Endothelial cell of hepatic sinusoid (primary cell): ENCODE measurements at regions not wholly inside any gene's neighbourhood (a gene's known extent, or its start where the extent isn't known, plus 50 kb on each side); places are given as distances from the start of the nearest gene placed in this dataset.

Experiments used
- in situ Hi-C: cut with HindIII; loops from 2 replicates; pipeline ENCODE4 v1.10.0; 2017; ENCODE audit warnings: low sequenced_read_pairs

- in situ Hi-C loops, result no loop called here
Measured at GRCh38 chr6:169887529-169888140, 136.2 kb downstream of the ERMARD start.

- in situ Hi-C loops, result no loop called here
Measured at GRCh38 chr6:169886631-169887227, 135.3 kb downstream of the ERMARD start.

GRCh38 chr6:169885831-169886230, 134.4 kb downstream of the ERMARD start:
- in situ Hi-C loops, result no loop called here

GRCh38 chr6:169885131-169885530, 133.7 kb downstream of the ERMARD start:
- in situ Hi-C loops, result no loop called here

- in situ Hi-C loops, result no loop called here
Measured at GRCh38 chr6:169884158-169884557, 132.7 kb downstream of the ERMARD start.

GRCh38 chr6:169883316-169883715, 131.9 kb downstream of the ERMARD start:
- in situ Hi-C loops, result no loop called here

GRCh38 chr6:169881976-169882375, 130.6 kb downstream of the ERMARD start:
- in situ Hi-C loops, result no loop called here

- in situ Hi-C loops, result no loop called here
Measured at GRCh38 chr6:169881398-169881797, 130.0 kb downstream of the ERMARD start.

- in situ Hi-C loops, result no loop called here
Measured at GRCh38 chr6:169880516-169880915, 129.1 kb downstream of the ERMARD start.

GRCh38 chr6:169869301-169869700, 117.9 kb downstream of the ERMARD start:
- in situ Hi-C loops, result no loop called here

- in situ Hi-C loops, result no loop called here
Measured at GRCh38 chr6:169868458-169868857, 117.0 kb downstream of the ERMARD start.

- in situ Hi-C loops, result no loop called here
Measured at GRCh38 chr6:169867751-169868191, 116.3 kb downstream of the ERMARD start.

- in situ Hi-C loops, result no loop called here
Measured at GRCh38 chr6:169866668-169867521, 115.5 kb downstream of the ERMARD start.

- in situ Hi-C loops, result no loop called here
Measured at GRCh38 chr6:169866140-169866534, 114.7 kb downstream of the ERMARD start.

GRCh38 chr6:169865346-169866139, 114.1 kb downstream of the ERMARD start:
- in situ Hi-C loops, result no loop called here

GRCh38 chr6:169864148-169865020, 113.0 kb downstream of the ERMARD start:
- in situ Hi-C loops, result no loop called here

- in situ Hi-C loops, result no loop called here
Measured at GRCh38 chr6:169863710-169864109, 112.3 kb downstream of the ERMARD start.

GRCh38 chr6:169862892-169863525, 111.6 kb downstream of the ERMARD start:
- in situ Hi-C loops, result no loop called here

- in situ Hi-C loops, result no loop called here
Measured at GRCh38 chr6:169862043-169862891, 110.8 kb downstream of the ERMARD start.
